ENCODE measurements at regions not wholly inside any gene's neighbourhood (a gene's known extent, or its start where the extent isn't known, plus 50 kb on each side); places are given as distances from the start of the nearest gene placed in this dataset.

GRCh38 chr6:159606786-159607185 lies 86.3 kb downstream of the SOD2 start:
- BruUV-seq (replicated peaks): no TSS peak
- no peaks in the 10 kb centered on the region for H3K36me3 ChIP-seq (ENCODE audit: control insufficient read depth, insufficient read depth, low read length)
- in situ Hi-C loops (cut with MboI): no loop called here

More at GRCh38 chr6:159606786-159607185, 86.3 kb downstream of the SOD2 start:
- Histone ChIP-seq H3K9me1 (ENCODE audit: control insufficient read depth, insufficient read depth, low read length) (no peaks in the 10 kb centered on the region), H2AFZ (ENCODE audit: low read depth, low read length) (no peak overlapping the region), H4K20me1 (replicated peaks; ENCODE audit: control insufficient read depth, insufficient read depth, low read length) (no peaks in the 10 kb centered on the region), H3K27me3 (ENCODE audit: control insufficient read depth in 2 of 2, insufficient read depth in 2 of 2, low read length in 2 of 2) (peaks cover 17 to 29% of the 10 kb centered on the region in 2 experiments), H3K4me3 (no peak overlapping the region), H3K4me1 (replicated peaks in 1 of 2; ENCODE audit: control insufficient read depth in 2 of 2, insufficient read depth in 2 of 2, low read length in 2 of 2) (peaks cover 0 to 5% of the 10 kb centered on the region in 2 experiments; a peak in 1 of 5 replicates), H3K9ac (ENCODE audit: insufficient read depth in 1 of 2, low read depth in 2 of 2, low read length in 2 of 2) (no peak overlapping the region), H3K27ac (ENCODE audit: extremely low read depth, low read depth, low read length) (no peak overlapping the region), H3K9me3 (replicated peaks; ENCODE audit: control insufficient read depth, insufficient read depth, low read depth, low read length) (no peaks in the 10 kb centered on the region), H3K4me2 (ENCODE audit: insufficient read depth, low read length) (no peak overlapping the region), H3K79me2 (ENCODE audit: control insufficient read depth, insufficient read depth, low read length) (no peaks in the 10 kb centered on the region)
- no peak for FAIRE-seq
- WGBS (ENCODE audit: insufficient coverage, low coverage, missing lambda C conversion rate): 0% methylated on average over 2 of the region's 2 CpGs
- ATAC-seq: no peak
- intact Hi-C loops (cut with micrococcal nuclease): loop anchor here (5.0 kb wide), 1 partner anchor 354 kb away; no protein-coding TSS in a partner anchor
- DNase-seq (ENCODE audit: extremely low read depth in 1 of 4, low spot score in 3 of 4): no peak
- ChIA-PET CTCF (ENCODE audit: low intra/inter-chr PET ratio) (no interaction called here), POLR2A (no interaction called here)
- TF ChIP-seq NR3C1 (CRISPR knock-in tag; IDR thresholded peaks at IDR 0.05) (no peak), FOXP4 (CRISPR knock-in tag; IDR thresholded peaks at IDR 0.05; ENCODE audit: borderline replicate concordance) (no peak), ZNF695 (CRISPR knock-in tag; IDR thresholded peaks at IDR 0.05) (no peak), STAT5A (IDR thresholded peaks at IDR 0.05; ENCODE audit: borderline replicate concordance, low read length) (no peak), CGGBP1 (CRISPR knock-in tag; IDR thresholded peaks at IDR 0.05) (no peak), ETV6 (IDR thresholded peaks at IDR 0.05; ENCODE audit: borderline replicate concordance in 1 of 2, low read depth in 2 of 2, low read length in 1 of 2) (no peak), ETV6 (CRISPR knock-in tag; IDR thresholded peaks at IDR 0.05; ENCODE audit: borderline replicate concordance) (no peak), MCM5 (IDR thresholded peaks at IDR 0.05; ENCODE audit: low read depth) (no peak), HDAC3 (IDR thresholded peaks at IDR 0.05; ENCODE audit: borderline replicate concordance, partially characterized antibody) (no peak), HLTF (IDR thresholded peaks at IDR 0.05) (no peak), RAD51 (IDR thresholded peaks at IDR 0.05; ENCODE audit: borderline replicate concordance, low read depth) (no peak), RHOXF2B (CRISPR knock-in tag; conservative IDR thresholded peaks at IDR 0.05) (no peak), HNRNPUL1 (IDR thresholded peaks at IDR 0.05; ENCODE audit: low read length) (no peak), TGIF2 (CRISPR knock-in tag; IDR thresholded peaks at IDR 0.05) (no peak), BACH1 (tag; IDR thresholded peaks at IDR 0.05) (no peak), IRF2 (CRISPR knock-in tag; IDR thresholded peaks at IDR 0.05) (no peak)
- TF ChIP-seq, protein P1, sequence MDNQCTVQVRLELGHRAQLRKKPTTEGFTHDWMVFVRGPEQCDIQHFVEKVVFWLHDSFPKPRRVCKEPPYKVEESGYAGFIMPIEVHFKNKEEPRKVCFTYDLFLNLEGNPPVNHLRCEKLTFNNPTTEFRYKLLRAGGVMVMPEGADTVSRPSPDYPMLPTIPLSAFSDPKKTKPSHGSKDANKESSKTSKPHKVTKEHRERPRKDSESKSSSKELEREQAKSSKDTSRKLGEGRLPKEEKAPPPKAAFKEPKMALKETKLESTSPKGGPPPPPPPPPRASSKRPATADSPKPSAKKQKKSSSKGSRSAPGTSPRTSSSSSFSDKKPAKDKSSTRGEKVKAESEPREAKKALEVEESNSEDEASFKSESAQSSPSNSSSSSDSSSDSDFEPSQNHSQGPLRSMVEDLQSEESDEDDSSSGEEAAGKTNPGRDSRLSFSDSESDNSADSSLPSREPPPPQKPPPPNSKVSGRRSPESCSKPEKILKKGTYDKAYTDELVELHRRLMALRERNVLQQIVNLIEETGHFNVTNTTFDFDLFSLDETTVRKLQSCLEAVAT (IDR thresholded peaks at IDR 0.05): no peak

Data from K562 (cell line).